Lower lobe of right lung (tissue), 2 donors: ENCODE measurements at regions not wholly inside any gene's neighbourhood (a gene's known extent, or its start where the extent isn't known, plus 50 kb on each side); places are given as distances from the start of the nearest gene placed in this dataset.

ENCODE experiments used
- ATAC-seq, 2 donors: fragments of 200-7000 bp; cut with Tn5 transposase; one replicate each; pipeline ENCODE4 v1.9.1; 2020 to 2022; ENCODE audit warnings: mild to moderate bottlenecking in 2 of 2, moderate library complexity in 2 of 2
- DNase-seq: peaks from one replicate; pipeline ENCODE4 v3.0.0-alpha.2; 2020
- H3K27ac ChIP-seq: fragments of 200-600 bp; one replicate; pipeline ENCODE4 v1.8.0; 2022
- H3K27me3 ChIP-seq: fragments of 200-600 bp; one replicate; pipeline ENCODE4 v1.8.0; 2022; ENCODE audit warnings: low read depth
- H3K36me3 ChIP-seq: fragments of 200-600 bp; one replicate; pipeline ENCODE4 v1.8.0; 2022; ENCODE audit warnings: mild to moderate bottlenecking
- H3K4me1 ChIP-seq: fragments of 200-600 bp; one replicate; pipeline ENCODE4 v1.8.0; 2022
- H3K4me3 ChIP-seq: fragments of 200-600 bp; one replicate; pipeline ENCODE4 v1.8.0; 2022; ENCODE audit warnings: mild to moderate bottlenecking
- H3K9me3 ChIP-seq: fragments of 200-600 bp; one replicate; pipeline ENCODE4 v1.8.0; 2022
- intact Hi-C: fragments of 100-400 bp; cut with DNase I; formaldehyde crosslinking; loops from one replicate; pipeline ENCODE4 v1.11.0; 2022
- TF ChIP-seq, protein P1 (sequence below): fragments of 200-600 bp; IDR thresholded peaks from one replicate; pipeline ENCODE4 v1.8.0; 2022; ENCODE audit warnings: antibody characterized with exemption, mild to moderate bottlenecking
- donor health status: DM: no; HTN: yes; CAD: no; lungs with severe emphysema.

- TF ChIP-seq, protein P1, sequence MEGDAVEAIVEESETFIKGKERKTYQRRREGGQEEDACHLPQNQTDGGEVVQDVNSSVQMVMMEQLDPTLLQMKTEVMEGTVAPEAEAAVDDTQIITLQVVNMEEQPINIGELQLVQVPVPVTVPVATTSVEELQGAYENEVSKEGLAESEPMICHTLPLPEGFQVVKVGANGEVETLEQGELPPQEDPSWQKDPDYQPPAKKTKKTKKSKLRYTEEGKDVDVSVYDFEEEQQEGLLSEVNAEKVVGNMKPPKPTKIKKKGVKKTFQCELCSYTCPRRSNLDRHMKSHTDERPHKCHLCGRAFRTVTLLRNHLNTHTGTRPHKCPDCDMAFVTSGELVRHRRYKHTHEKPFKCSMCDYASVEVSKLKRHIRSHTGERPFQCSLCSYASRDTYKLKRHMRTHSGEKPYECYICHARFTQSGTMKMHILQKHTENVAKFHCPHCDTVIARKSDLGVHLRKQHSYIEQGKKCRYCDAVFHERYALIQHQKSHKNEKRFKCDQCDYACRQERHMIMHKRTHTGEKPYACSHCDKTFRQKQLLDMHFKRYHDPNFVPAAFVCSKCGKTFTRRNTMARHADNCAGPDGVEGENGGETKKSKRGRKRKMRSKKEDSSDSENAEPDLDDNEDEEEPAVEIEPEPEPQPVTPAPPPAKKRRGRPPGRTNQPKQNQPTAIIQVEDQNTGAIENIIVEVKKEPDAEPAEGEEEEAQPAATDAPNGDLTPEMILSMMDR = no peak
- H3K4me3 ChIP-seq = no peak overlapping the region
- intact Hi-C loops = no loop called here
These were observed 63.7 kb upstream of the RPL34 start for GRCh38 chr4:108556588-108557200.

GRCh38 chr4:108556166-108556565, 64.2 kb upstream of the RPL34 start:
- ATAC-seq = no peak
- no peak overlapping the region for H3K4me3 ChIP-seq
- no peak for DNase-seq
- intact Hi-C loops = no loop called here
- TF ChIP-seq, protein P1 = no peak
- no peak overlapping the region for H3K27ac ChIP-seq
- H3K27me3 ChIP-seq = no peaks in the 10 kb centered on the region
- H3K36me3 ChIP-seq = no peaks in the 10 kb centered on the region
- peaks cover 8% of the 10 kb centered on the region for H3K4me1 ChIP-seq
- no peaks in the 10 kb centered on the region for H3K9me3 ChIP-seq

More at GRCh38 chr4:108556588-108557200, 63.7 kb upstream of the RPL34 start:
- Histone ChIP-seq H3K4me1 (peaks cover 8% of the 10 kb centered on the region), H3K36me3 (no peaks in the 10 kb centered on the region), H3K27ac (no peak overlapping the region), H3K9me3 (no peaks in the 10 kb centered on the region), H3K27me3 (no peaks in the 10 kb centered on the region)
- ATAC-seq (no peak), DNase-seq (no peak)

DNA sequence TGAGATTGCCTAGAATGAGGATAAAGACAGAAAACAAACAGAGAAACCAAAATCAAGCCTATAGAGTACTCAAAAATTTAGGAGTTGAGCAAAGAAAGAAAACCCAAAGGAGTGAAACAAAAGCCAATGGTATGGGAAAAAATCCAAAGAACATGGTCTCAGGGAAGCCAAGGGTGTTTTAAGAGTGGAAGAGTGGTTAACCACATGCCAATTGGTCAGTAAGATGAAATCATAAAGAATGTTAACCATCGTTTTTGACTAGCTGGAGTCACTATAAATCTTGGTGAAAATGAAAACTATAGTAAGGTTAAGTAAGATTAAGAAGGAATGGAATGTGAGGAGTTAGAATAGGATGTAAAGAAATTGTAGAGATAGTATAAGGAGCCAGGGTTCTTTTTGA, 64.7 kb upstream of the RPL34 start:
- H3K27ac ChIP-seq = no peak overlapping the region
- H3K36me3 ChIP-seq = no peaks in the 10 kb centered on the region
- no peak for ATAC-seq
- peaks cover 8% of the 10 kb centered on the region for H3K4me1 ChIP-seq
- intact Hi-C loops = no loop called here
- no peak for DNase-seq
- H3K9me3 ChIP-seq = no peaks in the 10 kb centered on the region
- no peak overlapping the region for H3K4me3 ChIP-seq
- TF ChIP-seq, protein P1 = no peak
- no peaks in the 10 kb centered on the region for H3K27me3 ChIP-seq

- Histone ChIP-seq H3K4me3 (no peak overlapping the region), H3K4me1 (no peaks in the 10 kb centered on the region), H3K27me3 (no peaks in the 10 kb centered on the region), H3K36me3 (no peaks in the 10 kb centered on the region), H3K27ac (no peak overlapping the region), H3K9me3 (peaks cover 20% of the 10 kb centered on the region)
- ATAC-seq = no peak
- TF ChIP-seq, protein P1 = no peak
- no peak for DNase-seq
- intact Hi-C loops = no loop called here
These were observed 72.7 kb upstream of the RPL34 start for GRCh38 chr4:108547682-108548081.

DNA sequence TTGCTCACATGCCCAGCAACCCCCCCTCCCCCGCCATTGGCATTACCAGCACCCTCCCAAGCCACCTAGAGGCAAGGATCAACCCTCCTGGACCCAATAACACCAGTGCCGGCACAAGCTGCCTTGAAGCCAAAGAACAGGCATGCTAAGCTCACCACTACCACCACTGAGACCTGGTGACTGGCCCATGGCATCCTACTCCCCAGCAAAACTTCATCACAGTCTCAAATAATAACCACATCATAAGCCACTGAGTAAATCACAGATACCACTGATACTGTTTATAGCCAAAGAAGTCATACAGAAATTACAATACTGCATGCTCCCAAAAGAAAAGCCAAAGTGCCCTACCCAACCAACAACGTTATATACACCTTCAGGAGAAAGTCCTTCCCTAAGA, 73.6 kb upstream of the RPL34 start:
- DNase-seq (no peak), ATAC-seq (no peak)
- Histone ChIP-seq H3K4me1 (no peaks in the 10 kb centered on the region), H3K36me3 (no peaks in the 10 kb centered on the region), H3K27me3 (no peaks in the 10 kb centered on the region), H3K9me3 (peaks cover 20% of the 10 kb centered on the region), H3K4me3 (no peak overlapping the region), H3K27ac (no peak overlapping the region)
- TF ChIP-seq, protein P1 = no peak
- intact Hi-C loops = no loop called here
